HG02759 (cell line): ENCODE measurements at regions not wholly inside any gene's neighbourhood (a gene's known extent, or its start where the extent isn't known, plus 50 kb on each side); places are given as distances from the start of the nearest gene placed in this dataset.

Experiments
- ATAC-seq: cut with Tn5 transposase; IDR thresholded peaks from one replicate; pipeline ENCODE4 v1.9.1; 2021; ENCODE audit warnings: mild to moderate bottlenecking, moderate library complexity; ENCODE audit not compliant: unreplicated experiment

DNA sequence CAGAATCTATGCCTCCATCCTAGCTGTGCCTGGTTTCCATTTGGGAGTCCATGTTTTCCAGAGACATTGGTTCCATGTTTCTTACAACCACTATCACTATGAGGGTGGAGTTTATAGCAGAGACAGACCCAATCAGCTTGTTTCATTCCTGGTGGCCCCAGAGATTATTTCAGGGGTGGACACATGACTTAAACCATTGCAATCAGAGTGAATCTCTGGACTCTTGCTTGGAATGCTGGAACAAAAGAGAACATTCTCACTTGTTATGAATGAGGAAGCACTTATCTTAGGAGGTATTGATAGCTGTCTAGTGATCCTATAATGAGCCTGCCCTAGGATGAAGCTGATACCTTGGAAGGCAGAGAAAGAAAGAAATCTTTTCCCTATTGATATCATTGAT lies 250.3 kb downstream of the ATG4C start:
- no peak for ATAC-seq

DNA sequence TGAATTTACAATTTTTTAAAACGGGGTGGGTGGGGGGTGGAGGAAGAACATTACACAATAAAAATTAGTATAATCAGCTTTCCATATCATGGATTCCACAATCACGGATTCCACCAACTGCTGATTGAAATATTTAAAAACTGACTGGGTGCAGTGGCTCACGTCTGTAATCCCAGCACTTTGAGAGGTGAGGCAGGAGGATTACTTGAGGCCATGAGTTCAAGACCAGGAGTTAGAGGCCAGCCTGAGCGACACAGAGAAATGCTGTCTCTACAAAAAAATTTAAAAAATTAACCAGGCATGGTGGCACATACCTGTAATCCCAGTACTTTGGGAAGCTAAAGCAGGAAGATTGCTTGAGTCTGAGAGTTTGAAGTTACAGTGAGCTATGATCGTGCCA lies 254.7 kb downstream of the ATG4C start:
- no peak for ATAC-seq

DNA sequence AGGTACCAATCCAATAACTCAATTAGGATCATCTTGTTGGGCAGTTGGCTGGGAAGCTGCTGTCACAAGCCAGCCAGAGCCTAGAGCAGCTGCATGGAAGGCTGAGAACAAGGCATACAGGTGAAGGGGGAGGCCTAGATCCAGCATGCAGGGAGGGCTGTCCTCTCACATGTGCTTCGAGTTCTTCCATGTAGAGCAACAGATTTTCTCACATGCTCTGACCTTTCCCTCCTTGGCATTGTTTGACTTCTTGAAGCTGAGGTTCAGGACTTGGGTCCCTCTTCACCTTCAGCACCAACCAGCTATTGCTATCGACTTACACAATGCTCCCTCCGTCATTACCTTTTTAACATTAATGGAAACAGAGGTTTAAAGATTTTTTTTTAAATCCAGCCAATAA lies 257.7 kb downstream of the ATG4C start:
- no peak for ATAC-seq

DNA sequence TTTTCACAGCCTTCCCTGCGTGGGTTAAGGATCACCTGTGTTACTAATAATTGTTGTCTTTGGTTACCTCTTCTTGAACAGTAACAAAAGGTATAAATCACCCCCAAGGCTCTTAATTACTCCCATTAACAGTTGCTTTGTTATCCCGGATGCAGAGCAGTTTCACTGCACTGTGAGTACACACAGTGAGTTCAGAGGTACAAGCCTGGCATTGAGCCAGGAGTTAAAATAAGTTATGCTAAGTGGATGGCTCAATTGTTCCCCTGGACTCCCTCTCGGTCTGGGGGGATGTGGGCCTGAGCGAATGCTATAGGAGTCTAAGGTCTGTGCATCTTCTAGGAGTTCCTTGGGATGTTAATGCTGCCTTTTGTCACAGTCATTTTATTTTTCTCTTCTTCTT lies 258.3 kb downstream of the ATG4C start:
- ATAC-seq, result no peak

DNA sequence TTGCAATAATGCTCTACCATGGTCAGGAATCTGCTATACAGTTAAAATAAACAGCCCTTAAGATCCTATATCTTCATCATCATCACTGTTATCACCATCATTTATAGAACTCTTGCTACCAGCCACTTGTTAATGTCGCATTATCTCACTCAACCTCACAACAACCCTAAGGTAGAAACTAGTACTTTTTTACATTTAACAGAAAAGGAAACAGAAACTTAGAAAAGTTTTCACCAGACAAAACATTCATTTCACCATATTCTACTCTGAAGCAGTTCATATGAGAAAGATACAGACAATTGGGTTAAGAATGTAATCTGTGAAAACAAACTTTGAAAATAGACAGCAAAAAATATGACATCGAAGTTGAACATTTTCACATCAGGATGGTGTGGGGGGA lies 262.6 kb downstream of the ATG4C start:
- no peak for ATAC-seq

DNA sequence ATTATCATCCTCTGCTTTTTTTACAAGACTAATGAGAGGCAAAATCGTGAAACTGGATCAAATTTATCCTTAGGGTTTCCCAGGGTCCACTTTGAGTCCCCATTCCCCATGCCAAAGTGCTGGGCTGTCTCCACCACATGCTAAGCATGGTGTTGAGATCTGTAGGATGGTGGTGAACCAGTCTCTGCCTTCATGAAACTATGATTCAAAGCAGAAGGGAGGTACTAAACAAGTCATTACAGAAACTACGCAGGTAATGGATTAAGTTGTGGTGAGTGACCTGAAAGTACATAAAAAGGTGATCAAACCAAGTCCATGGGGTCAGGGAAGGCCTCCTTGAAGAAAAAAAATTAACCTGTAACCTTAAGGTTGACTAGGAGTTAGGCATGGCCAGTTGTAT lies 265.2 kb downstream of the ATG4C start:
- no peak for ATAC-seq

DNA sequence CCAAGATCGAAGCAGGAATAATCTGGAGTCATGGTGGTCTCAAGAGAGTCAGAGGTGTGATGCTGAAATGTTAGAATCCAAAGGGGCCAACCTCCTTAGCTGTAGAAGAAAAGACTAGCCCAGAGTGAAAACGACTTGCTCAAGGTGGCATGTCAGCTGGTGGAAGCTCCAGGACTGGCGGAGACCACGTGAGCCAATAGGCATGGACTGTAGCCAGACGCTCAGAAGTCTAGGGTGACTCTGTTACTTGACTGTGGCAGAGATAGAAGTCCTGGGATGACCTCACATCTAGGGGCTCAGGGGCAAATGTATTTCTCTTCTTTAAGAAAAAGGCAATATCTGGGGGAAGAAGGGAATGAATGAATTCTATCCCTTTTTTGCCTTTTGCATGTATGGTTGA lies 267.4 kb downstream of the ATG4C start:
- ATAC-seq, result no peak

DNA sequence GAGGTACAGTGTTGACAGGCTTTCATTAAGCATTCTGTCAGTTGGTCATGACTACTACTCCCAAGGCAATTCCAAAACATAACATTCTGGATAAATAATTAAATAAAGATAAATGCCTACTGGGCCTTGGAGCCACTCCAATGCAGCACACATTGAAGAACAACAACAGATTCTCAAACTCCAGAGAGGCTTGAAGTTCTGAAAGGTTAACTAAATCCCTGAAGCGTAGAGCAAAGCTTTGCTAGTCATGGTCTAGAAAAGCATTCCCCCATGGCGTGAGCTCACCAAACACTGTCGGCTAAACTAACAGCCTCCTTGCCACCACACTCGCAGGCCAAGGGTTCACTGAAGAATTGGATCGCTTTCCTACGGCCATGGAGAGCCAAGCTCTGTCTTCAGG lies 268.0 kb downstream of the ATG4C start:
- ATAC-seq, result no peak

DNA sequence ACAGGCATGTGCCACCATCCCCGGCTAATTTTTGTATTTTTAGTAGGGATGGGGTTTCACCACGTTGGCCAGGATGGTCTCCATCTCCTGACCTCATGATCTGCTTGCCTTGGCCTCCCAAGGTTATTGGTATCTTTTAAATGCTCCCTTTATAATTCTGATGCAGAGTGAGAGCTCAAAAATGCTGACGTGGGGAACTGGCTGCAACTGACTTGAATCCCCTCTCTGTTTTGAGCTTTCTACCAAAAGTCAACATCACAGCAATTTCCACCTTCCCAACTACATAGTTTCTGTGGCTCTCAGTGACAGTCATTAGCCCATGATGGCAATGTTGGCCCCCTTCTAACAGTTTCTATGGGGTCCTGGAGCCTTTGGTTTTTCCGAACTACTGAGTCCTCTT lies 268.2 kb upstream of the FOXD3 start:
- ATAC-seq, result no peak

DNA sequence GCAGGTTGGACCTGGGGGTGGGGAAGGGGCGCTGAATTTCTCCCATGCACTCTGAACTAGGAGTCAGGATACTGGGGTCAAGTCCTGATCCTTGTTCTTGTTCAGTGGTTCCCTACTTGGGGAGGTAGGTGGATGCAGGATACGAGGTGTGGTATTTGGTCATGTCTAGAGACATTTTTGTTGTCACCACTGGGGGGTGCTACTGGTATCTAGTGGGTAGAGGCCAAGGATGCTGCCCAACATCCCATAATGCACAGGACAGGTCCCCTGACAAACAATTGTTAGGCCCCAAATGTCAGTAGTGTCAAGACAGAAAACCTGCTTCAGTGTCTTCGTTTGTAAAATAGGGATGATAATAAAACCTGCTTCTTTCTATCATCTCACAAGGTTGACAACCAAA lies 259.0 kb upstream of the FOXD3 start:
- ATAC-seq, result no peak

DNA sequence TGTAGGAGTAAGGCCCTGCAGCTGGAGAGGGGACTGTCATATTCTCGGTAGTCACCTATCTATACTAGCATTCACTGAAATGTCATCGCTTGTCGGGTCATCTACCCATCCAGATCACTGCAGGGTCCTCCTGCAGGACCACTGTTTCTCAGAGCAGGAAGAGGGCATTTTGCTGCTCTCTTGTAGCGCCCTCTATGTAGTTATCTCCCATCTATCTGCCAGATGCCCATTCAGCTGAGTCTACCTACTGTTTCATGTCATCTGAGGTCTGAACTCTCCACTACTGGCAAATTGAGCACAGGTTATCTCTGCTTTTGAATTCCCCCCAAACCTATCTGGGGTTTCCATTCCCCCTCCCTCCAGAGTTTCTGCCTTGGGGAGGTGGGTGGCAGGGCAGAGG lies 258.2 kb upstream of the FOXD3 start:
- ATAC-seq, result no peak

DNA sequence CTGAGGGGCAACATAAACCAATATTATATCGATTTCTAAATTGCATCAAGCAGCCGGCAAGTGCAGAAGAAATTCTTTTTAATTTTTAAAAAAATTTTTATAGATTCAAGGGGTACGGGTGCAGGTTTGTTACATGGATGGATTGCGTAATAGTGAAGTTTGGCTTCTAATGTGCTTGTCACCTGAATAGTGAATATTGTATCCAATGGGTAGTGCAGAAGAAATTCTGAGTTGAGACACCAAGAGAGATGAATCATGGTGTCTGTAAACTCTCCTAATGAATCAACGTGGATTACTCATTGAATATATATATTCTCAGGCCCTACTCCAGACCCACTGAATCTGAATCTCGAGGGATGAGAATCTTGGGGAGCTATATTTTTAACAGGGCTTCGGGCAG lies 253.7 kb upstream of the FOXD3 start:
- ATAC-seq, result no peak

DNA sequence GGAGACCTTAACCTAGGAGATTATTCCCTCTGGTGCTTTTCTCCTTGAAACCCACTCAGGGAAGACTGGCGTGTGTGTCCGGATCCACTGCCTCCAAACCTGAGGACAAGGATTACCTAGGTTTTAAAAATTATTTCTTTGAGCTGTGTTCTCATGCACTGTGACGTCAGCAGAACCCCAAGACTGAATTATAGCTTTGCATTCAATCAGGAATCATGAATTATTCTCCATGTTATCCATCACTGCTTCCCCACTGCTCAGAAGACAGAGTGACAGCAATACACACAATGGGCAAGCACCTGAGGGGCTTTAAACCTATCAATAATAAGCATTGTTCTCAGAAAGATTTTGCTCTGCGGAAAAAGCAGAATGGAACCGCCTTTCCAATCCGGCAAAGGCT lies 253.2 kb upstream of the FOXD3 start:
- ATAC-seq, result no peak

DNA sequence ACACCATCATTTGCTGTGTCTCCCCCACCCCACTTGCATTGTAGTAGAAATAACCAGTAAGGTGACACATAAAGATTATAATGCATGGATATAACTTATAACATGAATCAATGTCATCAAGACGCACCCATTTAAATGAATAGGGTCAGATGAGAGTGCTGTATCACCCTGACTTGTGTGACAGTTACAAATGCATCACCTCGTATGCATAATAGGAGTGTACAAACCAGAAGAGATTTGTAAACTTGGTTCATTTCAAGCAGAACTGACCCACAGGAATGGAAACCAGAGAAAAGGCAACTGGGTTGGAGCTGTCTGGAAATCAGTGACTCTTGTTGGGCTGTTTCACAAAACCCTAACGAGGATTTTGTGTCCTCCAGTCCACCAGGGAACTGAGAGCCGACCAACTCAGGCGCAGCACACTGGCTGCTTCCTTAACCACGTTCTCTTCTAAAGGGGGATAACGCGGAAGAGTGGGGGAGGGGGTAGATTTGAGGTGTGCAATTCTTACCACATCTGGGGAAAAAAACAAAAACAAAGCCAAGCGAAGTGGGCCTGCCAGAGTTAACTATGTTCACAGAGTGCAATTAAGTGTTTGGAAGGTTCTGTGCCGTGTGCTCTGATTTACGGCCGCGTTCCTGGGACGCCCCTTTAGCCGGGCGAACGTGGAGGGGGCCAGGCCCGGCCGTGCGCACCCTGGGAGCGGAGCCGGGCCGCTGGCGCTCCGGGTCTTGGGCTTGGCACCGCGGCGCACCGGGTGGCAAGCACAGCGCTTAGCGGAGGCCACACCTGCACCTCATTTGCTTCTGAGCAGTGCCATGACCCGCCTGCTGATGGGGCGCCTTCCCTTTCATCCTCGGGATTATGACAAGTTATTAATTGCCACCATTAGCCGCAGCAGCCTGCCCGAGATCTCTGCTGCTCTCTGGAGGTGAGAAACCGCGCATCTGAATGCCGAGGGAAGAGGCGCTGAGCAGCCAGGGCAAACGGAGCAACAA lies 248.8 kb upstream of the FOXD3 start:
- ATAC-seq, result no peak

DNA sequence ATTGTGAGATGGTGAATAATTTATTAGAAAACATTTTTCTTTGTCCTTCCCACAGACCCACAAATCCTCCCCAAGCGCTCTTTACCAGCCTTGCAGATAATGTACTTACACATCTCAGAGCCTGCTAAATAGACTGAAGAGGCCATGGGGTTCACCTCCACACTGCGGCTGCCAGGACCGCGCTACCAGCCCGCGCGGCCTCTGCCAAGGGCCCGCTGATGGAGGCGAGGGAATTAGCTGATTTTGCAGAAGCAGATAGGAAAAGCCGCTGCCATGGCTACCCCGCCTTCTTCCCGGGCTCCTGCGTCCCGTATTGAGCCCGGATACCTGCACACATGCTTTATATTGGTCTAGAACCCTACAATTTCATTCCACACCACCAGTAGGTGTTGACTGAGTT lies 248.0 kb upstream of the FOXD3 start:
- ATAC-seq, result no peak

DNA sequence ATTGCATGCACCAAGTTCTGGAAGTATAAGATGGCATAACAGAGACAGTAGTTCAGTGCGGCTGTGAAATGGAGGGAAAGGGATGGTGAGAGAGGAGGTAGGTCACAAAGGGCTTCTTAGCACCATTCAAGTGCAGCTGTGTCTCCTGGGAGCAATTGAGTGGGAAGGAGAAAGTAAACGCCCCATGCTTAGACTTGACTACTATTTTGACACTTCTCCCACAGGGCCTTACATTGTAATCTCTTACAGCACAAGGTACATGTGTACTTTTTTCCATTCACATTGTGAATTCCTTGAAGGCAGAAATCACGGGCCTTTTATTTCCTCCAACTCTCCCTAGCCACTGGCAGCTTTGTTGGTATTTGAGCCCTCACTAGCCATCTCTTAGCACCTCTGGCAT lies 239.6 kb upstream of the FOXD3 start:
- no peak for ATAC-seq

DNA sequence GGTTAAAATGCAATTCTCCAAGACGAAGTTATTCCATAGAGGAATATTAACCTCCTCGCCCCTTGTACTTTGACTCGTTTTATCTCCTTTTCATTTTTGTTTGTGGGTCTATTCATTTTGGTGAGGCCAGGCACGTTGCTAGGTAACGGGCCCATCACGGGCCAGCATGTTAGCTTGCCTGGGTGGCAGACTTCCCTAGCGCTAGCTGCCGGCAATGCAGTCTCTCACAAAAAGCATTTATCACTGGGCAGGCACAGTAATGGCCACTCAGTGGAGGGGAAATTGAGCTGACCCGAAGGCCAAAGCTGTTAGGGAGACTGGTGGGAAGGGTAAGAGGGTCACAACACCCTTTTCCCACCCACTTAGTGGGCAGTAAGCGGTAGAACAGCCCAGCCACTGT lies 234.4 kb upstream of the FOXD3 start:
- ATAC-seq, result no peak

DNA sequence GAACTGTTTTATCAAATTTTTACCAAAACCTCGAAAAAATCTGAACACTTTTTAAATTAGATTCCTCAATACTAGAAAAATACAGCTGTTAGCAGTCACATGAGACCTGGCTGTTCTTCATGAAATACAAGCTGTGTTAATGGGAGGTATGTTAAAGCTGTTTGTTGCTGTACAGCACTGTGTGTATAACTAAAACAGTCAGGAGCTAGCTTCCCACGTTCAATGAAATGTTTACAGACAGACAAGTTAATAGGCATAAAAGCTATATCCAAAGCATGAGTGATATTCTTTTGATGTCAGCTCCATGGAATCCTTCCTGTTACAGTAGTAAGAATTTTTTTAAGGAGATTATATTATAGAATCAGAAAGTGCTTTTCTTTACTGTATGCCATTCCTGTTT lies 223.2 kb upstream of the FOXD3 start:
- ATAC-seq, result no peak

DNA sequence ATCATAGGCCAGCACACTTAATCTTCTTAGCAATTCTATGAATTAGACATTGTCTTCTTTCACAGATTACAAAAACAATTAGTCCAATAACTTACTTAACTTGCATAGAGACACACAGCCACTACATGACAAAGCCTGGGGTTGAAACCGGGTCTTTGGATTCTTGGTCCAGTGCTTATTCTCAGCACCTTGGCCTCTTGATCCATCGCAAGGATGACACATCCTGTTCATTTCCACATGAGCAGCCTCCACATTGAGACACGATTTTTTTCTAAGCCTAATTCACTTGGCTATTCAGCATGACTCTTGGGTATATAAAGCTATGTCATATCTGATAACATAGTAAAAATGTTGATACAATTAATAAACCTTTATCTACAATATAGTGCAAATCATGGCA lies 221.0 kb upstream of the FOXD3 start:
- ATAC-seq, result no peak

DNA sequence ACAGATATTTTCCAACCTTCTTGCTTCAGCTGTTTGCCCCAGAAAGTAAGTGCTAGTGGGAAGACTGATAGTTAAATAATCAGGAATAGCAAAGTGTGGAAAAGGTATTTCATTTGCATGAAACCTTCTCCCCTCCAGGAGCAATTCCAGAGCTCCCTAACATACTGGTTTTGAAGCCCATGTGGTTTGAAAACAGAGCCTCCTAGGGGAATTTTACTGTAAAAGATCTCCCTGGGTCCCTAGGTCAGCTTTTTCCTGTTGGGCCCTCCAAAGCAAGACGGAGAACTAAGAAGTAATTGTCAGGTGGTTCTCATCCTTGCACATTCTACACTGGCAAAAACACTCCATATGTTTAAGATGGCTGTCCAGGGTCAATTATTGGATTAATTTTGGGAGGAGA lies 218.7 kb upstream of the FOXD3 start:
- ATAC-seq, result no peak

DNA sequence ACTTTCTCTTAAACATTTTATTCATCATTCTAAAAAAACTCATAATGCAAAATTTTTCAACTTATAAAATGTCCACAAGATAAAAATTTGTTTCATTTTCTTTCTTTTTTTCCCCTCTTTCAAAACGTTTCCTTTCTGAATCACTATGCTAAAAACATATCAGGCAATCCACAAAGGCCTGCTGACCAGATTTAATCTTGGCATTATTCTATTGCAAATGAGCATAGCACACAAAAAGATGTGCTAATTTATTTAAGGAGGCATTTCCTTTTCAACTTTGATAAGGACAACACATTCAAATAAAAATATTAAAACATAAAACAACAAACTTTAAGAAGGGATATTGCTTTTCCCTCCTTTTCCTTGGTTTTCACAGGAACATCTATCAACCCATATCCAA lies 215.3 kb upstream of the FOXD3 start:
- ATAC-seq, result no peak

DNA sequence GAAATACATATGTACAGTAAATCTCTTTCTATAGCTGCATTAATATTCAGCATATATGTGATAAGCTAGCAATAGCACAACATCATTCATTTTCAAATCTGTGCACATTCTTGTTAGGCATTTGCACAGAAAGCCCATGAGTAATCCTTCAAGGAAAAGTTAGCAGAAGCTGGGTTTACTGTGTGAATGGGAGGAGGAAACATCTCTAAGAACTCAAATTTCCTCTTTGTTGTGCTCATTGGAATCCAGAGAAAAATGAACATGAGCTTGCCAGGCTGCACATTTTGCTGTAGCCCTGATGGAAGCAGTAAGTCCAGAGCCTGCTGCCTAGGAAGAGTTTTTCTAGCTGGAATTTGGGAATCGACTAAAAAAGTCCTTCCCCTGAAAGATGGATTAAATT lies 214.2 kb upstream of the FOXD3 start:
- ATAC-seq, result no peak
